ENCODE measurements at regions not wholly inside any gene's neighbourhood (a gene's known extent, or its start where the extent isn't known, plus 50 kb on each side); places are given as distances from the start of the nearest gene placed in this dataset.

DNA sequence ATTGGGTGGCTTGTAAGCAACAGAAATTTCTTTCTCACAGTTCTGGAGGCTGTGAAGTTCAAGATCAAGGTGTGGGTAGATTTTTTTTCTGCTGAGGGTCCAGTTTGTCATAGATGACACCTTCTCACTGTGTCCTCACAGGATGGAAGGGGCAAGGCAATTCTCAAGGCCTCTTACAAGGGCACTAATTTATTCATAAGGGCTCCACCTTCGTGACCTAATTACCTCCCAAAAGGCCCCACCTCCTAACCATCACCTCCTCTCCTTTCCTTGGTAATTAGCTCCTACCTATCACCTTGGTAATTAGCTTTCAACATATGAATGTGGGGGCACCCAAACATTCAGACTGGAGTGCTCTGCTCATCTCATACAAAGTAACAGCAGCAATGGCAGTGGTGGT lies 92.3 kb upstream of the CD44 start:
- TF ChIP-seq, protein P1, sequence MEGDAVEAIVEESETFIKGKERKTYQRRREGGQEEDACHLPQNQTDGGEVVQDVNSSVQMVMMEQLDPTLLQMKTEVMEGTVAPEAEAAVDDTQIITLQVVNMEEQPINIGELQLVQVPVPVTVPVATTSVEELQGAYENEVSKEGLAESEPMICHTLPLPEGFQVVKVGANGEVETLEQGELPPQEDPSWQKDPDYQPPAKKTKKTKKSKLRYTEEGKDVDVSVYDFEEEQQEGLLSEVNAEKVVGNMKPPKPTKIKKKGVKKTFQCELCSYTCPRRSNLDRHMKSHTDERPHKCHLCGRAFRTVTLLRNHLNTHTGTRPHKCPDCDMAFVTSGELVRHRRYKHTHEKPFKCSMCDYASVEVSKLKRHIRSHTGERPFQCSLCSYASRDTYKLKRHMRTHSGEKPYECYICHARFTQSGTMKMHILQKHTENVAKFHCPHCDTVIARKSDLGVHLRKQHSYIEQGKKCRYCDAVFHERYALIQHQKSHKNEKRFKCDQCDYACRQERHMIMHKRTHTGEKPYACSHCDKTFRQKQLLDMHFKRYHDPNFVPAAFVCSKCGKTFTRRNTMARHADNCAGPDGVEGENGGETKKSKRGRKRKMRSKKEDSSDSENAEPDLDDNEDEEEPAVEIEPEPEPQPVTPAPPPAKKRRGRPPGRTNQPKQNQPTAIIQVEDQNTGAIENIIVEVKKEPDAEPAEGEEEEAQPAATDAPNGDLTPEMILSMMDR (IDR thresholded peaks at IDR 0.05) = no peak
- no peak for TF ChIP-seq POLR2A (IDR thresholded peaks at IDR 0.05)

Data from Peyer's patch (tissue), 4 donors.